ENCODE measurements at regions not wholly inside any gene's neighbourhood (a gene's known extent, or its start where the extent isn't known, plus 50 kb on each side); places are given as distances from the start of the nearest gene placed in this dataset.

GRCh38 chr16:9308356-9308801 lies 216.9 kb downstream of the HAPSTR1 start:
- no peak for DNase-seq

- no peak for DNase-seq
Measured at GRCh38 chr16:9308850-9309249, 217.4 kb downstream of the HAPSTR1 start.

DNA sequence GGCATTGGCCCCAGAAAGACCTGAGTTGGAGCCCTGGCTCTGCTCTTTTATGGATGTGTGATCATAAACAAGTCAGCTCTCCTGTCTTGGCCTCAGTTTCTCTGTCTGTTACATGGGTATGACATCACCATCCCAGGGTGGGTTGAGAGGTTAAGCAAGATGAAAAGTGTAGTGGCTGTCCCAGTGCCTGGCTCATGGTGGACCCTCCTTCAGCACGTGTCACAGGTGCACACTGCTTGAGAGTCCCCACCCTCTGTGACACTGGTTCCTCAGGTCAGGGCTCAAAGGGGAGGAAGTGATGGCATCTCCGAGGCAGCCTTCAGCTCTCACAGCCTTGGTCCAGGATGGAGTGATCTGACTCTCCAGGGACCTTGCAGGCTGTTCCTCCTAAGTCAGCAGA lies 218.4 kb downstream of the HAPSTR1 start:
- no peak for DNase-seq

GRCh38 chr16:9311303-9311954 lies 220.0 kb downstream of the HAPSTR1 start:
- no peak for DNase-seq

DNA sequence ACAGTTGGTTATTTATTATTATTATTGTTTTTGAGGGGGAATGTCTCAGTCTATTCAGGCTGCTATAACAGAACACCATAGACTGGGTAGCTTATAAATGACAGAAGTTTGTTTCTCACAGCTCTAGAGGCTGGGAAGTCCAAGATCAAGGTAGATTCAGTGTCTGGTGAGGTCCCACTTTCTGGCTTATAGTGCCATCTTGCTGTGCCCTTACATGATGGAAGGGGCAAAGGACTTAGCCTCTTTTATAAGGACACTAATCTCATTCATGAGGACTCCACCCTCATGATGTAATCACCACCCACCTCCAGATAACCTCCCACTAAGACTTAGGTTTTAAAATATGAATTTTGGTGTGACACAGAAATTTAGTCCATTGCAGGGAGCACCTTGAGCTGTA lies 224.6 kb downstream of the HAPSTR1 start:
- DNase-seq: no peak

DNA sequence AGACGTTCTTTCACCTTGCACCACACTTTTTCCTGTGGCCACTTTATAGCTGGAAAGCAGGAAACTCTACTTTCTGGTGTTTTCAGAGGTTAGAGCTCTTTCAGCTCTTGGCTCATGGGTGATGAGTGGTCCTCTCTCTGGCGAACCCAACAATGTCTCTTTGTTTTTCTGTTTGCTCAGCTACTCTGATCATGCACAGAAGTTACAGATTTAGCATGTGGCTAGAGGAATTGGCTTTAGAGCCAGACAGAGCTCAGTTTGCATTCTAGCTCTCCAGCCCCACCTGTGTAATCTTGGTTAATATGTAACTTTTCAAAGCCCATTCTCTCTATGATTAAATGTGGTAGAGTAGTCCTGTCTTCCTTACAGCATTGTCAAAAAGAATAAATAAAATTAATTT lies 225.2 kb downstream of the HAPSTR1 start:
- no peak for DNase-seq

DNA sequence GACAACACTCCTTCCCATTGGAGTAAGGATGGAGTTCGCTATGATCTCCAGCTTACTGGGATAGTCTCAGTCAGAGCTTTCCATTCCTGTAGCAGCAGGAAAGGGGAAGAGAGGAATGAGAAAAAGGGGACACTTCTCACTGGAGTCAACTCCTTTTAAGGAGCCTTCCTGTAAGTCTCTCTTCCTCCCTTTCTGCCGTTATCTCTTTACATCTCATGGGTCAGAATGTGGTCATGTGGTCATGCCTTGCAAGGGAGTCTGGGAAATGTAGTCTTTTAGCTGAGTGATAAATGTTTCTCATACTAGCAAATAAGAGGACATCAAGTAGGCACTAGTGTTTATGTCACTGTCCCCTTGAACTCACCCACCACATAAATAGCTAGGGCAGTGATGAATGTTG lies 227.3 kb downstream of the HAPSTR1 start:
- DNase-seq: no peak

DNA sequence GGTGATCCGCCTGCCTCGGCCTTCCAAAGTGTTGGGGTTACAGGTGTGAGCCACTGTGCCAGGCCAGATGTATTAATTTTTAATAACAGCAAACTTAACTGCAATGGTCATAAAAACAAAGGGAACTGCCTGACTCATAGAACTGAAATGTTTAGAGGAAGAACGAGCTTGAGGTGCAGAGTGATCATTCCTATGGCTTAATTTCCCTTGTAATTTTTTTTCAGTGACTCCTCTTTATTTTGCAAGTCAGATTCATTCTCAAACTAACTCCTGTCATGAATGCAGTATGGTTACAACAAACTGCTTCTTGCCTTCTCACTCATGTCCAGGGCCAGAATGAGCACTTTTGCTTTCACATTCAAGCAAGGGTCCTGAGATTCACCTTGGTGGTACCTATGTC lies 231.3 kb downstream of the HAPSTR1 start:
- DNase-seq: no peak

- DNase-seq: no peak
Measured at GRCh38 chr16:9323170-9323569, 231.7 kb downstream of the HAPSTR1 start.

DNA sequence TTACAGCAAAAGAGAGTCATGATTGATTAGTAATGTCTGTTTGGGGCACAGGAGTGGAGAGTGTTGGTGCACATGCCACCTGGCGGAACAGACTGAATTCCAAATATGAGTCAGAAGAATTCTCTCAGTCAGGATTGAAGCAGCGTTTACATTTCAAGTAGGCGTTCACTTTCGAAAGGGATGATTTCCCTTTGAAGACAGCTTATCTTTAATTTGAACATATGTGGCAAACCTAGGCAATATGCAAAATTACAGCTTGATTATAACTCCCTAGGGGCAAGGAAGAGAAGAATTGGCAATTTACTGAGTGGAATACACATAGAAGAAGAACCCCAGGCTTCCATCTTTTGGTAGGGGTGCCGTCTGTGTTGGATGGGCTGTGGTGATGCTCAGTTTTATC lies 235.8 kb downstream of the HAPSTR1 start:
- DNase-seq: no peak

- no peak for DNase-seq
Measured at GRCh38 chr16:9328411-9328810, 237.0 kb downstream of the HAPSTR1 start.

DNA sequence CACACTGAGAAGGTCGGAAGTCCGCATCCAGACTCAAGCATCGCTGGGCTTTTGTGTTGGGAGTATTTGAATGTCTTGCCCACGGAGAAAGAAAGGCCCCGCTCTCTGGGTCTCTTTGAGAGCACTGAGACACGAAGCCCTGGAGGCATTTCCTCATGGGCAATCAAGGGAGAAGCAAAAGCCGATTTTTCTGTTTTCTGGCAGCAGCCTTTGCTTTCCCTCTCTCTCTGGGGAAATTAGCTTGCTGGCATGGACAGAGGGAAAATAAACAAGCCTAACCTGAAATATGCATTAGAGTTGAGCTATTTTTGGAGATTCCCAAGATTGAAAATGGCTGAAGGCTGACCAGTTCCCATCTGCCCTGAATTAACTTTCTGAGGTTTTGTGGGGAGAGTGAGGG lies 238.7 kb downstream of the HAPSTR1 start:
- no peak for DNase-seq

- DNase-seq: no peak
Measured at GRCh38 chr16:9331503-9331902, 240.1 kb downstream of the HAPSTR1 start.

DNA sequence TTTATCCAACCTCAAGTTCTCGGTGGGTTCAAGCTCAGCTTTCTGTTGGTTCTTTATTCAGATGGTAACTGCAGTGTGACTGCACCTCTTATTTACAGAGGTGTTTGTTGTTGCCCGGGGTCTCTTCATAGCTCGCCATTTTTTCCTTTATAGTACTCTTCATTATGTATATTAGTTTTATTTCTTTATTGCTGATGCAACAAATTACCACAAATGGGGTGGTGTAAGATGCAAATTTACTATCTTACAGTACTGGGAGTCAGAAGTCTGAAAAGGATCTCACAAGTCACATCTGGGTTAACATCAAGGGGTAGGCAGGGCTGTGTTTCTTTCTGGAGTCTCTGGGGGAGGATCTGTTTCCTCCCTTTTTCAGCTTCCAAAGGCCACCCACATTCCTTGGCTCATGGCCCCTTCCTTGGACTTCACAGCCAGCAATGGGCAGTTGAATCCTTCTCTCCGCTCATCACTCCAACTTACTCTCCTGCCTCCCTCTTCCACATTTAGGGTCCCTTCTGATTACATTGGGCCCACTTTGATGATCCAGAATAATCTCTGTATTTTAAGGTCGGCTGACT lies 241.2 kb downstream of the HAPSTR1 start:
- no peak for DNase-seq

DNA sequence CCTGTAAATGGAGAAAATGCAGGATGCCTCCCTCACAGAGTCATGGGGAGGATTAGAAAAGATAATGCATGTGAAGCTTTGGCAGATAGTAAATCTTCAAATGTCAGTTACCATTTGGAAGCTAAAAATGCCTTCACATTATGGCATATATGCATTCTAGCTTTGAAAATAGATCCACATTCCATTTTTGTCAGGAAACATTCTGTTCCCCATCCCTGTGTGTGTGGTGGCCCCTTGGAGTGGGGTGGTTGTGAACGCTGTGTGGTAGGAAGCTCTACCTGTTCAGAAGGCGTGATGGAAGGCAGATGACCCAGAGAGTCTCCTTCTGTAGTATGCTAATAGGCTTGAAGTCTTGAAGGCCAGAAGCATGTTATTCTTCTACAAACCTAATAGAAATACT lies 242.0 kb downstream of the HAPSTR1 start:
- DNase-seq: no peak

DNA sequence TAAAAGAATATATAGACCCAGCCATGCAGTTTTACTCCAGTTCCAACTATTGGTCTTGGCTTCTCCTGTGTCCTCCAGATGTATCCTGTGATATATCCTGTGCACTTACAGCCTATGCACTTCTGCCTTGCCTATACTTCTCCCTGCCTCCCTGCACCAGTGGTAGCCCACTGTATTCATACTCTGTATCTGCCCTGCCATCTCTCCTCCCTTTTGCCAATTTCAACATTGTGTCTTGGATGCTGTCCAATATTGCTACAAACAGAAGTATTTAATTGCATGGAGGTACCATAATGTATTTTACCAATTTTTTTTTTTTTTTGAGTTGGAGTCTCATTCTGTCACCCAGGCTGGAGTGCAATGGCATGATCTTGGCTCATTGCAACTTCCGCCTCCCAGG lies 242.7 kb downstream of the HAPSTR1 start:
- DNase-seq: no peak

- DNase-seq: no peak
Measured at GRCh38 chr16:9337308-9338032, 246.0 kb downstream of the HAPSTR1 start.

DNA sequence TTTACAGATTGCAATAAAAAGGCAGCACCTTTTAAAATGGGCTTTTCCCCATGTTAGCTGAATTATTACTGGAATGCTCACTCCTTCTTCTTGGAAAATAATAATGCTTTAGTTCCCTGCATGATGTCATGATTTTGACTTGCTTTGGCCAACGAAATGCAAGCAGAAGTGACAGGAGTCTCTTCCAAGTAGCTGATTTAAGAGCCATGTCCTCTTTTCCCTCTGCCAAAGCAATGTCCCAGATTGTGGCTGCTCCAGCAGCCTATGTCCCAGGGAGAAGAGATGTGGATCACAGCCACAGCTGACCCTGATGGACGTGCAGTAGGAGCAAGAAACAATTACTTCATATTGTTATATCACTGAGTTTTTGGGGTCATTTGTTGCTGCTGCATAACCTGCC lies 246.6 kb downstream of the HAPSTR1 start:
- DNase-seq: no peak

GRCh38 chr16:9338510-9338909 lies 247.1 kb downstream of the HAPSTR1 start:
- no peak for DNase-seq

GRCh38 chr16:9340526-9341256 lies 249.2 kb downstream of the HAPSTR1 start:
- DNase-seq: no peak

GRCh38 chr16:9343276-9343675 lies 251.8 kb downstream of the HAPSTR1 start:
- no peak for DNase-seq

DNA sequence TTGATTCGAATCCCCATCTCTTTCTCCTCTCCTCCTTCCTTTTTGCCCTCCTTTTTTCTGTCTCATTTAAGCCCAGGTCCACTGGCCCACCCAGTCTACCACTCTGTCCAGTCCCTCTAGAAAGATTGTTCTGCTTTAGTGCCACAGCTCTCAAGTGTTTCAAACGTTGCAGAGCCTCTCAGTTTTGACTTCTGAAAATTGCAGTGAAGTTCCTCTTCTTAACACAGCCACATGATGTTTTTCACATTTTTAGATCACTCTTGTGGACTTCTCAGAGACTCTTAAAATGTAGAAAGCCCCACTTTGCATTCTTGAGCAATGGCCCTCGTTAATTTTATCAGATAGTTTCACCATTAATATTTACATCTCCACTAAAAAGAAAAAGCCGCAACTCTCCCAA lies 253.1 kb downstream of the HAPSTR1 start:
- no peak for DNase-seq

GRCh38 chr16:9345046-9345445 lies 253.6 kb downstream of the HAPSTR1 start:
- DNase-seq: no peak

DNA sequence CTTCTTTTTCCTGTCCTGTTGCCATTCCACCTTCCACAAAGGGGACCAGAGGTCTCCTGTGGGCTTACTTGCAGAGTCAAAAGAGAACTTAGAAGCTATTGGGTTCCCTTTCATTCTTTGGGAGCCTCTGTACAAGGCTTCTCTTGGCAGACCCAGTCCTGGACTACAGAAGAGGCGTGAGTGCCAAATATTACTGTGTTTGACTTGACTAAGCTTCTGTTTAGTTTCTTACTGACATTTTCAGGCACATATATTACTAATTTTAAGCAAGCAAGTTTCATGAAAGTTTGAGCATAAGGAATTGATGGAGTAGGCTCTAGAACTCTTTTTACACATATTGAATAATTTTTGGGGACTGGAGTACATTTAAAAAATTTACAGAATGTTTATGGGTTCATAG lies 254.4 kb downstream of the HAPSTR1 start:
- DNase-seq: no peak

Data from SHP77 treated with DMSO at 0.1 percent for 48 hours (cell line).